MM.1S (cell line): ENCODE measurements at regions not wholly inside any gene's neighbourhood (a gene's known extent, or its start where the extent isn't known, plus 50 kb on each side); places are given as distances from the start of the nearest gene placed in this dataset.

Experiments
- EZH2 ChIP-seq: fragments of 300-600 bp; sonication (generic); optimal IDR thresholded peaks from 2 replicates; pipeline ENCODE3; 2017; ENCODE audit warnings: low read depth, mild to moderate bottlenecking, antibody characterized with exemption, low read length, mixed read lengths
- TF ChIP-seq, protein P1 (sequence below): fragments of 300-600 bp; sonication (generic); IDR thresholded peaks from 2 replicates; pipeline ENCODE4 v1.5.1; 2016; ENCODE audit warnings: antibody characterized with exemption, low read length, mixed read lengths

- TF ChIP-seq, protein P1, sequence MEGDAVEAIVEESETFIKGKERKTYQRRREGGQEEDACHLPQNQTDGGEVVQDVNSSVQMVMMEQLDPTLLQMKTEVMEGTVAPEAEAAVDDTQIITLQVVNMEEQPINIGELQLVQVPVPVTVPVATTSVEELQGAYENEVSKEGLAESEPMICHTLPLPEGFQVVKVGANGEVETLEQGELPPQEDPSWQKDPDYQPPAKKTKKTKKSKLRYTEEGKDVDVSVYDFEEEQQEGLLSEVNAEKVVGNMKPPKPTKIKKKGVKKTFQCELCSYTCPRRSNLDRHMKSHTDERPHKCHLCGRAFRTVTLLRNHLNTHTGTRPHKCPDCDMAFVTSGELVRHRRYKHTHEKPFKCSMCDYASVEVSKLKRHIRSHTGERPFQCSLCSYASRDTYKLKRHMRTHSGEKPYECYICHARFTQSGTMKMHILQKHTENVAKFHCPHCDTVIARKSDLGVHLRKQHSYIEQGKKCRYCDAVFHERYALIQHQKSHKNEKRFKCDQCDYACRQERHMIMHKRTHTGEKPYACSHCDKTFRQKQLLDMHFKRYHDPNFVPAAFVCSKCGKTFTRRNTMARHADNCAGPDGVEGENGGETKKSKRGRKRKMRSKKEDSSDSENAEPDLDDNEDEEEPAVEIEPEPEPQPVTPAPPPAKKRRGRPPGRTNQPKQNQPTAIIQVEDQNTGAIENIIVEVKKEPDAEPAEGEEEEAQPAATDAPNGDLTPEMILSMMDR: no peak
- TF ChIP-seq EZH2: no peak
These were observed 87.8 kb upstream of the CCDC28A start for GRCh38 chr6:138685781-138686180.
